OCI-LY1 (cell line): ENCODE measurements at regions not wholly inside any gene's neighbourhood (a gene's known extent, or its start where the extent isn't known, plus 50 kb on each side); places are given as distances from the start of the nearest gene placed in this dataset.

Experiments
- CTCF ChIP-seq: fragments of 200-600 bp; sonication (generic), shearing (Covaris generic); IDR thresholded peaks from 2 replicates; pipeline ENCODE4 v1.5.1; 2017; ENCODE audit warnings: mild to moderate bottlenecking, antibody characterized with exemption, low read length, moderate library complexity, mixed read lengths
- EZH2 ChIP-seq: fragments of 200-600 bp; sonication (generic), shearing (Covaris generic); IDR thresholded peaks from 2 replicates; pipeline ENCODE4 v1.8.0; 2017; ENCODE audit warnings: borderline replicate concordance, mixed run types, mild to moderate bottlenecking, antibody characterized with exemption, low read length, moderate library complexity, mixed read lengths

GRCh38 chr7:13153266-13153665 lies 465.8 kb downstream of the ARL4A start:
- TF ChIP-seq CTCF (no peak), EZH2 (no peak)
